ENCODE measurements at regions not wholly inside any gene's neighbourhood (a gene's known extent, or its start where the extent isn't known, plus 50 kb on each side); places are given as distances from the start of the nearest gene placed in this dataset.
"Not testable (repeated sequence)": the region's sequence is repeated elsewhere in the genome, so short reads cannot be mapped to it uniquely, and the experiment has no call there.

GRCh38 chr10:61018146-61018545, 74.2 kb upstream of the RHOBTB1 start:
- Histone ChIP-seq H3K27me3 (ENCODE audit: control insufficient read depth in 5 of 5, insufficient read depth in 4 of 5, low read length in 5 of 5) (no peaks in the 10 kb centered on the region), H3K36me3 (ENCODE audit: control insufficient read depth in 5 of 5, insufficient read depth in 5 of 5, low read length in 5 of 5) (no peaks in the 10 kb centered on the region), H3K27ac (ENCODE audit: low read depth, low read length) (no peak overlapping the region), H3K4me3 (ENCODE audit: low read depth in 1 of 5, low read length in 5 of 5) (no peak overlapping the region), H3K9ac (ENCODE audit: low read length in 5 of 5) (no peak overlapping the region), H3K9me3 (ENCODE audit: control insufficient read depth in 5 of 5, low read length in 5 of 5) (no peaks in the 10 kb centered on the region), H3K4me1 (ENCODE audit: control insufficient read depth in 5 of 5, insufficient read depth in 5 of 5, low read length in 5 of 5) (no peaks in the 10 kb centered on the region)

- H3K9ac ChIP-seq (ENCODE audit: low read length in 5 of 5) = no peak overlapping the region
- H3K9me3 ChIP-seq (ENCODE audit: control insufficient read depth in 5 of 5, low read length in 5 of 5) = no peaks in the 10 kb centered on the region
- no peaks in the 10 kb centered on the region for H3K36me3 ChIP-seq (ENCODE audit: control insufficient read depth in 5 of 5, insufficient read depth in 5 of 5, low read length in 5 of 5)
These were observed 72.6 kb upstream of the RHOBTB1 start for GRCh38 chr10:61016630-61017029.

GRCh38 chr10:61016007-61016406, 72.0 kb upstream of the RHOBTB1 start:
- Histone ChIP-seq H3K27ac (ENCODE audit: low read depth, low read length) (no peak overlapping the region), H3K36me3 (ENCODE audit: control insufficient read depth in 5 of 5, insufficient read depth in 5 of 5, low read length in 5 of 5) (no peaks in the 10 kb centered on the region), H3K9me3 (ENCODE audit: control insufficient read depth in 5 of 5, low read length in 5 of 5) (no peaks in the 10 kb centered on the region), H3K4me3 (ENCODE audit: low read depth in 1 of 5, low read length in 5 of 5) (no peak overlapping the region), H3K9ac (ENCODE audit: low read length in 5 of 5) (no peak overlapping the region), H3K27me3 (ENCODE audit: control insufficient read depth in 5 of 5, insufficient read depth in 4 of 5, low read length in 5 of 5) (no peaks in the 10 kb centered on the region), H3K4me1 (ENCODE audit: control insufficient read depth in 5 of 5, insufficient read depth in 5 of 5, low read length in 5 of 5) (peaks cover 0 to 4% (median 0%) of the 10 kb centered on the region in 5 donors)

More at GRCh38 chr10:61016630-61017029, 72.6 kb upstream of the RHOBTB1 start:
- Histone ChIP-seq H3K4me3 (ENCODE audit: low read depth in 1 of 5, low read length in 5 of 5) (no peak overlapping the region), H3K27ac (ENCODE audit: low read depth, low read length) (no peak overlapping the region), H3K4me1 (ENCODE audit: control insufficient read depth in 5 of 5, insufficient read depth in 5 of 5, low read length in 5 of 5) (peaks cover 0 to 4% (median 0%) of the 10 kb centered on the region in 5 donors), H3K27me3 (ENCODE audit: control insufficient read depth in 5 of 5, insufficient read depth in 4 of 5, low read length in 5 of 5) (no peaks in the 10 kb centered on the region)

- no peak overlapping the region for H3K27ac ChIP-seq (ENCODE audit: low read depth, low read length)
- no peaks in the 10 kb centered on the region for H3K36me3 ChIP-seq (ENCODE audit: control insufficient read depth in 5 of 5, insufficient read depth in 5 of 5, low read length in 5 of 5)
- peaks cover 0 to 3% (median 0%) of the 10 kb centered on the region in 5 donors for H3K9me3 ChIP-seq (ENCODE audit: control insufficient read depth in 5 of 5, low read length in 5 of 5)
- no peaks in the 10 kb centered on the region for H3K27me3 ChIP-seq (ENCODE audit: control insufficient read depth in 5 of 5, insufficient read depth in 4 of 5, low read length in 5 of 5)
- no peak overlapping the region for H3K4me3 ChIP-seq (ENCODE audit: low read depth in 1 of 5, low read length in 5 of 5)
- H3K4me1 ChIP-seq (ENCODE audit: control insufficient read depth in 5 of 5, insufficient read depth in 5 of 5, low read length in 5 of 5) = peaks cover 0 to 4% (median 0%) of the 10 kb centered on the region in 5 donors
- H3K9ac ChIP-seq (ENCODE audit: low read length in 5 of 5) = no peak overlapping the region
These were observed 66.9 kb upstream of the RHOBTB1 start for GRCh38 chr10:61010863-61011262.

GRCh38 chr10:61003069-61003468, 59.1 kb upstream of the RHOBTB1 start:
- not testable (repeated sequence) for H3K9me3 ChIP-seq (ENCODE audit: control insufficient read depth in 5 of 5, low read length in 5 of 5); H3K36me3 ChIP-seq (ENCODE audit: control insufficient read depth in 5 of 5, insufficient read depth in 5 of 5, low read length in 5 of 5); H3K4me3 ChIP-seq (ENCODE audit: low read depth in 1 of 5, low read length in 5 of 5); H3K27ac ChIP-seq (ENCODE audit: low read depth, low read length); H3K9ac ChIP-seq (ENCODE audit: low read length in 5 of 5)
- Histone ChIP-seq H3K27me3 (ENCODE audit: control insufficient read depth in 5 of 5, insufficient read depth in 4 of 5, low read length in 5 of 5) (peaks cover 0 to 11% (median 8%) of the 10 kb centered on the region in 5 donors), H3K4me1 (ENCODE audit: control insufficient read depth in 5 of 5, insufficient read depth in 5 of 5, low read length in 5 of 5) (peaks cover 0 to 17% (median 8%) of the 10 kb centered on the region in 5 donors)

GRCh38 chr10:61001731-61002122, 57.7 kb upstream of the RHOBTB1 start:
- Histone ChIP-seq H3K27ac (ENCODE audit: low read depth, low read length) (no peak overlapping the region), H3K4me3 (ENCODE audit: low read depth in 1 of 5, low read length in 5 of 5) (peak overlapping the region in 3 of 5 donors; percentile 28 to 68 (median 68)), H3K9ac (ENCODE audit: low read length in 5 of 5) (no peak overlapping the region), H3K4me1 (ENCODE audit: control insufficient read depth in 5 of 5, insufficient read depth in 5 of 5, low read length in 5 of 5) (peaks cover 0 to 17% (median 9%) of the 10 kb centered on the region in 5 donors), H3K9me3 (ENCODE audit: control insufficient read depth in 5 of 5, low read length in 5 of 5) (no peaks in the 10 kb centered on the region), H3K36me3 (ENCODE audit: control insufficient read depth in 5 of 5, insufficient read depth in 5 of 5, low read length in 5 of 5) (no peaks in the 10 kb centered on the region), H3K27me3 (ENCODE audit: control insufficient read depth in 5 of 5, insufficient read depth in 4 of 5, low read length in 5 of 5) (peaks cover 0 to 11% (median 8%) of the 10 kb centered on the region in 5 donors)

- Histone ChIP-seq H3K36me3 (ENCODE audit: control insufficient read depth in 5 of 5, insufficient read depth in 5 of 5, low read length in 5 of 5) (no peaks in the 10 kb centered on the region), H3K9ac (ENCODE audit: low read length in 5 of 5) (peak overlapping the region in 2 of 5 donors; percentile 35 to 71), H3K27ac (ENCODE audit: low read depth, low read length) (peak overlapping the region; percentile 12), H3K27me3 (ENCODE audit: control insufficient read depth in 5 of 5, insufficient read depth in 4 of 5, low read length in 5 of 5) (peaks cover 0 to 11% (median 8%) of the 10 kb centered on the region in 5 donors), H3K9me3 (ENCODE audit: control insufficient read depth in 5 of 5, low read length in 5 of 5) (no peaks in the 10 kb centered on the region), H3K4me1 (ENCODE audit: control insufficient read depth in 5 of 5, insufficient read depth in 5 of 5, low read length in 5 of 5) (peaks cover 0 to 17% (median 9%) of the 10 kb centered on the region in 5 donors), H3K4me3 (ENCODE audit: low read depth in 1 of 5, low read length in 5 of 5) (peak overlapping the region; percentile 48 to 68 (median 61))
These were observed 57.1 kb upstream of the RHOBTB1 start for GRCh38 chr10:61000769-61001730.

- Histone ChIP-seq H3K27ac (ENCODE audit: low read depth, low read length) (peak overlapping the region; percentile 24), H3K4me1 (ENCODE audit: control insufficient read depth in 5 of 5, insufficient read depth in 5 of 5, low read length in 5 of 5) (peaks cover 0 to 17% (median 9%) of the 10 kb centered on the region in 5 donors), H3K9me3 (ENCODE audit: control insufficient read depth in 5 of 5, low read length in 5 of 5) (no peaks in the 10 kb centered on the region), H3K36me3 (ENCODE audit: control insufficient read depth in 5 of 5, insufficient read depth in 5 of 5, low read length in 5 of 5) (no peaks in the 10 kb centered on the region), H3K27me3 (ENCODE audit: control insufficient read depth in 5 of 5, insufficient read depth in 4 of 5, low read length in 5 of 5) (peaks cover 0 to 11% (median 8%) of the 10 kb centered on the region in 5 donors), H3K4me3 (ENCODE audit: low read depth in 1 of 5, low read length in 5 of 5) (peak overlapping the region in 1 of 5 donors; percentile 37), H3K9ac (ENCODE audit: low read length in 5 of 5) (no peak overlapping the region)
These were observed 54.9 kb upstream of the RHOBTB1 start for GRCh38 chr10:60998932-60999331.

GRCh38 chr10:60994128-60994527, 50.1 kb upstream of the RHOBTB1 start:
- peaks cover 0 to 12% (median 6%) of the 10 kb centered on the region in 5 donors for H3K4me1 ChIP-seq (ENCODE audit: control insufficient read depth in 5 of 5, insufficient read depth in 5 of 5, low read length in 5 of 5)
- H3K36me3 ChIP-seq (ENCODE audit: control insufficient read depth in 5 of 5, insufficient read depth in 5 of 5, low read length in 5 of 5) = no peaks in the 10 kb centered on the region
- H3K9ac ChIP-seq (ENCODE audit: low read length in 5 of 5) = no peak overlapping the region
- no peak overlapping the region for H3K27ac ChIP-seq (ENCODE audit: low read depth, low read length)
- H3K4me3 ChIP-seq (ENCODE audit: low read depth in 1 of 5, low read length in 5 of 5) = no peak overlapping the region
- no peaks in the 10 kb centered on the region for H3K27me3 ChIP-seq (ENCODE audit: control insufficient read depth in 5 of 5, insufficient read depth in 4 of 5, low read length in 5 of 5)
- H3K9me3 ChIP-seq (ENCODE audit: control insufficient read depth in 5 of 5, low read length in 5 of 5) = peaks cover 0 to 4% (median 0%) of the 10 kb centered on the region in 5 donors

All from subcutaneous abdominal adipose tissue (tissue), 5 donors.